A673 (cell line): ENCODE measurements at regions not wholly inside any gene's neighbourhood (a gene's known extent, or its start where the extent isn't known, plus 50 kb on each side); places are given as distances from the start of the nearest gene placed in this dataset.
A peak's percentile ranks its signal among the peaks of the same experiment; 100 is the strongest.

Experiments used
- BruUV-seq: library from RNA; stranded (reverse); fragments of 400-500 nt; replicated peaks from 2 replicates; lab custom pipeline; 2021; lab: Mats Ljungman, UMichigan
- CTCF ChIA-PET: fragments of 300-600 bp; sonication (Branson Sonifier 250); formaldehyde crosslinking; loops from one replicate; lab custom pipeline; 2022; ENCODE audit warnings: antibody characterized with exemption; lab: Charles Lee
- POLR2A ChIA-PET: fragments of 300-600 bp; sonication (Branson Sonifier 250); formaldehyde crosslinking; loops from one replicate; lab custom pipeline; 2022; ENCODE audit warnings: antibody characterized with exemption; ENCODE audit not compliant: low non-redundant PET; lab: Charles Lee
- DNase-seq: peaks from one replicate; pipeline ENCODE4 v3.0.0-alpha.2; 2015; ENCODE audit warnings: low spot score
- H3K27ac ChIP-seq: fragments of 200-600 bp; sonication (generic); 2 replicates; pipeline ENCODE4 v1.5.1; 2016; ENCODE audit warnings: mixed run types, low read depth, mild to moderate bottlenecking, mixed read lengths, antibody characterized with exemption, low read length; ENCODE audit not compliant: poor library complexity, severe bottlenecking
- H3K27me3 ChIP-seq: fragments of 200-600 bp; sonication (generic); replicated peaks from 2 replicates; pipeline ENCODE4 v1.6.1; 2017; ENCODE audit warnings: mixed run types, low read depth, mild to moderate bottlenecking, mixed read lengths, antibody characterized with exemption, low read length; ENCODE audit not compliant: insufficient read depth, poor library complexity
- H3K36me3 ChIP-seq: fragments of 200-600 bp; sonication (generic); 2 replicates; pipeline ENCODE4 v1.6.1; 2016; ENCODE audit warnings: mixed run types, mild to moderate bottlenecking, mixed read lengths, antibody characterized with exemption, low read length; ENCODE audit not compliant: insufficient read depth, poor library complexity, severe bottlenecking
- H3K4me1 ChIP-seq: fragments of 200-600 bp; sonication (generic); 2 replicates; pipeline ENCODE4 v1.6.1; 2017; ENCODE audit warnings: mixed run types, mild to moderate bottlenecking, mixed read lengths, antibody characterized with exemption, low read length; ENCODE audit not compliant: insufficient read depth, poor library complexity, severe bottlenecking
- H3K4me3 ChIP-seq: fragments of 200-600 bp; sonication (generic); 2 replicates; pipeline ENCODE4 v1.5.1; 2016; ENCODE audit warnings: low read depth, mixed run types, mild to moderate bottlenecking, mixed read lengths, low read length; ENCODE audit not compliant: poor library complexity, severe bottlenecking
- H3K9me3 ChIP-seq: fragments of 200-600 bp; sonication (generic); 2 replicates; pipeline ENCODE4 v1.6.1; 2016; ENCODE audit warnings: mixed run types, low read depth, mild to moderate bottlenecking, mixed read lengths, antibody characterized with exemption, low read length; ENCODE audit not compliant: poor library complexity, severe bottlenecking
- EZH2 ChIP-seq: fragments of 200-600 bp; sonication (generic); IDR thresholded peaks from 2 replicates; pipeline ENCODE4 v1.6.1; 2017; ENCODE audit warnings: borderline replicate concordance, low read depth, mild to moderate bottlenecking, mixed read lengths, antibody characterized with exemption, low read length; ENCODE audit not compliant: poor library complexity, severe bottlenecking
- intact Hi-C: fragments of 100-400 bp; cut with micrococcal nuclease; formaldehyde crosslinking; loops from one replicate; pipeline ENCODE4 v1.10.0; 2022; ENCODE audit not compliant: unreplicated experiment
- TF ChIP-seq, protein P1 (sequence below): fragments of 300-800, 200-600 bp; sonication (generic); conservative IDR thresholded peaks from 2 replicates; pipeline ENCODE4 v1.5.1; 2017; ENCODE audit warnings: low read depth, mild to moderate bottlenecking, antibody characterized with exemption, low read length, moderate library complexity, mixed read lengths

DNA sequence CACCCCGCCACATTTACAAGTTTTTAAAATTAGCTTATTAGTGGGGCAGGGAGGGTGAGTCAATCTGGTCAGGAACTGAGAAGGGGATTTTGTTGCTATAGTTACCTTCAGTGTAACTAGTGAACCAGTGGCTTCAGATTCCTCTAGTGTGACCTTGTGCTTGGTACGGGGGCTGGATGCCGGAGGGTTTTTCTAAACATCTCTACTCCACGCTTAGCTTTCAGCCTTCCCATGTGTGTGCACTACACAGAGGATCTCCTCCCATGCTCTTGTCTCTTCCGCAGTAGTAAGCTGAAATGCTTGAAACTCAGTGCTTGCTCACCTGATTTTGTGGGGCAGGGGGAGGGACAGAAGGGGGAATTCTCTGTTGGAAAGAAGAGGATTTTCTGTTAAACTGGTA lies 67.9 kb upstream of the AKAP13 start:
- Histone ChIP-seq H3K27ac (no peak overlapping the region), H3K4me1 (no peaks in the 10 kb centered on the region), H3K4me3 (no peak overlapping the region), H3K9me3 (no peaks in the 10 kb centered on the region), H3K27me3 (no peaks in the 10 kb centered on the region), H3K36me3 (no peaks in the 10 kb centered on the region)
- BruUV-seq = no TSS peak
- TF ChIP-seq, protein P1, sequence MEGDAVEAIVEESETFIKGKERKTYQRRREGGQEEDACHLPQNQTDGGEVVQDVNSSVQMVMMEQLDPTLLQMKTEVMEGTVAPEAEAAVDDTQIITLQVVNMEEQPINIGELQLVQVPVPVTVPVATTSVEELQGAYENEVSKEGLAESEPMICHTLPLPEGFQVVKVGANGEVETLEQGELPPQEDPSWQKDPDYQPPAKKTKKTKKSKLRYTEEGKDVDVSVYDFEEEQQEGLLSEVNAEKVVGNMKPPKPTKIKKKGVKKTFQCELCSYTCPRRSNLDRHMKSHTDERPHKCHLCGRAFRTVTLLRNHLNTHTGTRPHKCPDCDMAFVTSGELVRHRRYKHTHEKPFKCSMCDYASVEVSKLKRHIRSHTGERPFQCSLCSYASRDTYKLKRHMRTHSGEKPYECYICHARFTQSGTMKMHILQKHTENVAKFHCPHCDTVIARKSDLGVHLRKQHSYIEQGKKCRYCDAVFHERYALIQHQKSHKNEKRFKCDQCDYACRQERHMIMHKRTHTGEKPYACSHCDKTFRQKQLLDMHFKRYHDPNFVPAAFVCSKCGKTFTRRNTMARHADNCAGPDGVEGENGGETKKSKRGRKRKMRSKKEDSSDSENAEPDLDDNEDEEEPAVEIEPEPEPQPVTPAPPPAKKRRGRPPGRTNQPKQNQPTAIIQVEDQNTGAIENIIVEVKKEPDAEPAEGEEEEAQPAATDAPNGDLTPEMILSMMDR = no peak
- TF ChIP-seq EZH2 = no peak
- intact Hi-C loops = loop anchor here (5.0 kb wide), 1 partner anchor 50 kb away; no protein-coding TSS in a partner anchor
- ChIA-PET POLR2A (no interaction called here), CTCF (no interaction called here)
- no peak for DNase-seq

DNA sequence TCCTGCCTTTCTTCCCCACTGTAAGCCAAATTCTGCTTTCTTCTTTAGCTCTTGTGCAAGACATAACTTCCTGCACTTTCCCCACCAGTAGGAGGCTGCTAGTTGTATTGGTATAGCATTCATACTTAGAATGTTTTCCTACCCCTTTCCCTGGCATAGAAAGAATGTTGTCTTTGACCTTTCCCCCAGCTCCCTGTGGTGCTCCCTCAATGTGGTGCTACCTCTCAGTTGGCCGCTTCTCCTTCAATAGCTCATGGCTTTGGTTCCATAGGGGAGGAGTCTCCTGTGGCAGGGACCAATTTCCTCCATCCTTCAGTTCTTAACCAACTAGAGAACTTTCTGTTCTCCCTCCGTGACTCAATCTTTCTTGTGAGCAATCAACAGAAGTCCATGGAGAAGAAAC lies 67.5 kb upstream of the AKAP13 start:
- no peaks in the 10 kb centered on the region for H3K36me3 ChIP-seq
- H3K4me3 ChIP-seq = no peak overlapping the region
- H3K27ac ChIP-seq = no peak overlapping the region
- CTCF ChIA-PET = no interaction called here
- DNase-seq = peak; percentile 42
- intact Hi-C loops = loop anchor here (5.0 kb wide), 1 partner anchor 49 kb away; no protein-coding TSS in a partner anchor
- POLR2A ChIA-PET = no interaction called here
- TF ChIP-seq EZH2 = no peak
- TF ChIP-seq, protein P1 = no peak
- no peaks in the 10 kb centered on the region for H3K27me3 ChIP-seq
- no peaks in the 10 kb centered on the region for H3K4me1 ChIP-seq
- H3K9me3 ChIP-seq = no peaks in the 10 kb centered on the region
- BruUV-seq = no TSS peak

DNA sequence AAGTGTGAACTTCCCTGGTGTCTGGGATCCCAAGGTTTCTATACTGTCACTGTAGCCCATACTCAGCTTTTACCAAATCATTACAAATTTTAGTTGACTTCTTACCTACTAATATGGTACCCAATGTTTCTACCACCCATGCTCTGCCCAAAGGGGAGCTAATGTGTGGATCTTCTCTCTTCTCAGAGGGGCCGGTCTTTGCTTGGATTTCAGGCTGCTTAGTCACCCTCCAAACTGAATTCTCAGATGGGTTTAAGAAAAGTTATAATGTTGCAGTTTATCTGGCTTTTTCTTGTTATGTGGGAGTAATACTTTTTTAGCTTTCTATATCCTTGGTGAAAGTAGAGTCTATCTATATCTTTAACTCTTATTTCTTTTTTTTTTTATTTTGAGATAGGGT lies 67.1 kb upstream of the AKAP13 start:
- Histone ChIP-seq H3K9me3 (no peaks in the 10 kb centered on the region), H3K27me3 (no peaks in the 10 kb centered on the region), H3K36me3 (no peaks in the 10 kb centered on the region), H3K4me1 (no peaks in the 10 kb centered on the region), H3K27ac (no peak overlapping the region), H3K4me3 (no peak overlapping the region)
- no peak for DNase-seq
- ChIA-PET CTCF (no interaction called here), POLR2A (no interaction called here)
- intact Hi-C loops = loop anchor here (5.0 kb wide), 1 partner anchor 49 kb away; no protein-coding TSS in a partner anchor
- no peak for TF ChIP-seq EZH2
- TF ChIP-seq, protein P1 = no peak
- BruUV-seq = no TSS peak
